Osteoblast (primary cell): ENCODE measurements at regions not wholly inside any gene's neighbourhood (a gene's known extent, or its start where the extent isn't known, plus 50 kb on each side); places are given as distances from the start of the nearest gene placed in this dataset.

Experiments used
- DNase-seq: peaks from one replicate; pipeline ENCODE4 v3.0.0; 2011; ENCODE audit warnings: low spot score, mixed read lengths; ENCODE audit not compliant: insufficient read length; ENCODE audit errors: missing footprints
- H2AFZ ChIP-seq: 2 replicates; pipeline ENCODE4 v1.6.0; 2011; ENCODE audit warnings: mild to moderate bottlenecking, low read length
- H3K27ac ChIP-seq: 2 replicates; pipeline ENCODE4 v1.5.1; 2011; ENCODE audit warnings: mild to moderate bottlenecking, low read depth, low read length, moderate library complexity
- H3K27me3 ChIP-seq: 2 replicates; pipeline ENCODE4 v1.6.0; 2012; ENCODE audit warnings: mild to moderate bottlenecking, control low read depth, inconsistent platforms, low read length, moderate library complexity; ENCODE audit not compliant: insufficient read depth
- H3K36me3 ChIP-seq: 2 replicates; pipeline ENCODE4 v1.5.1; 2011; ENCODE audit warnings: mild to moderate bottlenecking, low read length, control low read depth, moderate library complexity; ENCODE audit not compliant: insufficient read depth
- H3K4me1 ChIP-seq: 2 replicates; pipeline ENCODE4 v1.5.1; 2011; ENCODE audit warnings: mild to moderate bottlenecking, low read length, control low read depth, moderate library complexity; ENCODE audit not compliant: insufficient read depth
- H3K4me2 ChIP-seq: 2 replicates; pipeline ENCODE4 v1.6.0; 2011; ENCODE audit warnings: mild to moderate bottlenecking, low read length; ENCODE audit not compliant: insufficient read depth
- H3K4me3 ChIP-seq: fragments of 200-600 bp; sonication (generic); 3 replicates; pipeline ENCODE4 v1.5.1; 2012; ENCODE audit warnings: mild to moderate bottlenecking, low read length, inconsistent platforms; ENCODE audit not compliant: insufficient read depth
- H3K79me2 ChIP-seq: 2 replicates; pipeline ENCODE4 v1.6.0; 2012; ENCODE audit warnings: mild to moderate bottlenecking, low read length, control low read depth, inconsistent platforms; ENCODE audit not compliant: insufficient read depth
- H3K9me3 ChIP-seq: 2 replicates; pipeline ENCODE4 v1.5.1; 2011; ENCODE audit warnings: low read depth, low read length, control low read depth
- H4K20me1 ChIP-seq: 2 replicates; pipeline ENCODE4 v1.6.0; 2012; ENCODE audit warnings: mild to moderate bottlenecking, low read length, control low read depth; ENCODE audit not compliant: insufficient read depth
- TF ChIP-seq, protein P1 (sequence below): IDR thresholded peaks from 2 replicates; pipeline ENCODE4 v1.5.1; 2011; ENCODE audit warnings: mild to moderate bottlenecking, low read depth, low read length, moderate library complexity; ENCODE audit errors: extremely low read depth

GRCh38 chr17:70581459-70581858 is 412.1 kb downstream of the KCNJ2 start:
- TF ChIP-seq, protein P1, sequence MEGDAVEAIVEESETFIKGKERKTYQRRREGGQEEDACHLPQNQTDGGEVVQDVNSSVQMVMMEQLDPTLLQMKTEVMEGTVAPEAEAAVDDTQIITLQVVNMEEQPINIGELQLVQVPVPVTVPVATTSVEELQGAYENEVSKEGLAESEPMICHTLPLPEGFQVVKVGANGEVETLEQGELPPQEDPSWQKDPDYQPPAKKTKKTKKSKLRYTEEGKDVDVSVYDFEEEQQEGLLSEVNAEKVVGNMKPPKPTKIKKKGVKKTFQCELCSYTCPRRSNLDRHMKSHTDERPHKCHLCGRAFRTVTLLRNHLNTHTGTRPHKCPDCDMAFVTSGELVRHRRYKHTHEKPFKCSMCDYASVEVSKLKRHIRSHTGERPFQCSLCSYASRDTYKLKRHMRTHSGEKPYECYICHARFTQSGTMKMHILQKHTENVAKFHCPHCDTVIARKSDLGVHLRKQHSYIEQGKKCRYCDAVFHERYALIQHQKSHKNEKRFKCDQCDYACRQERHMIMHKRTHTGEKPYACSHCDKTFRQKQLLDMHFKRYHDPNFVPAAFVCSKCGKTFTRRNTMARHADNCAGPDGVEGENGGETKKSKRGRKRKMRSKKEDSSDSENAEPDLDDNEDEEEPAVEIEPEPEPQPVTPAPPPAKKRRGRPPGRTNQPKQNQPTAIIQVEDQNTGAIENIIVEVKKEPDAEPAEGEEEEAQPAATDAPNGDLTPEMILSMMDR: no peak
- Histone ChIP-seq H3K79me2 (no peaks in the 10 kb centered on the region), H4K20me1 (no peaks in the 10 kb centered on the region), H3K4me1 (no peaks in the 10 kb centered on the region), H3K4me2 (no peak overlapping the region), H3K36me3 (no peaks in the 10 kb centered on the region), H3K4me3 (no peak overlapping the region), H3K27me3 (no peaks in the 10 kb centered on the region), H2AFZ (no peak overlapping the region), H3K9me3 (no peaks in the 10 kb centered on the region), H3K27ac (no peak overlapping the region)
- no peak for DNase-seq

- Histone ChIP-seq H2AFZ (no peak overlapping the region), H4K20me1 (no peaks in the 10 kb centered on the region), H3K4me2 (no peak overlapping the region), H3K4me1 (no peaks in the 10 kb centered on the region), H3K36me3 (no peaks in the 10 kb centered on the region), H3K27ac (no peak overlapping the region), H3K27me3 (no peaks in the 10 kb centered on the region), H3K9me3 (no peaks in the 10 kb centered on the region), H3K79me2 (no peaks in the 10 kb centered on the region), H3K4me3 (no peak overlapping the region)
- TF ChIP-seq, protein P1: no peak
- no peak for DNase-seq
These were observed 413.4 kb downstream of the KCNJ2 start for GRCh38 chr17:70582777-70583176.

DNA sequence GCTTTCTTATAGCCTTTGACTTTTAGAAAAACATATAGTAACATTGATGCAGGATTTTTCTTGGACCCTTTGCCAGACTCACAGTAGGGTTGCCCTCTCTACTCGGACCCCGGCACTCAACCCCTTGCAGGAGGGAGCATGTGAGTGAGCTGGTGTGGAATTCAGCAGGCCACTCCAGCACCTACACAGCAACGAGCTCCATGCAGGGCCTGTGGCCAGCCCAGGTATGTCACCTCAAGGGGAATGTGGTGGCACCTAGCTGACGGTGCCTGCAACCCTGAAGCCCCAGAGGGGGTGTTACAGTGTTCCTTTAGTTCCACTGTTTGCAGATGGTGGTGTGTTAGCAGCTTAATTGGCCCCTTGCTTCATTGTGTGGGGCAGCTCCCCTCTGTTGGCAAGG is 414.9 kb downstream of the KCNJ2 start:
- no peaks in the 10 kb centered on the region for H3K79me2 ChIP-seq
- H2AFZ ChIP-seq: no peak overlapping the region
- no peak overlapping the region for H3K27ac ChIP-seq
- no peaks in the 10 kb centered on the region for H3K4me1 ChIP-seq
- H4K20me1 ChIP-seq: no peaks in the 10 kb centered on the region
- H3K9me3 ChIP-seq: no peaks in the 10 kb centered on the region
- DNase-seq: peak; percentile 2
- TF ChIP-seq, protein P1: no peak
- H3K27me3 ChIP-seq: no peaks in the 10 kb centered on the region
- no peaks in the 10 kb centered on the region for H3K36me3 ChIP-seq
- no peak overlapping the region for H3K4me2 ChIP-seq
- H3K4me3 ChIP-seq: no peak overlapping the region

DNA sequence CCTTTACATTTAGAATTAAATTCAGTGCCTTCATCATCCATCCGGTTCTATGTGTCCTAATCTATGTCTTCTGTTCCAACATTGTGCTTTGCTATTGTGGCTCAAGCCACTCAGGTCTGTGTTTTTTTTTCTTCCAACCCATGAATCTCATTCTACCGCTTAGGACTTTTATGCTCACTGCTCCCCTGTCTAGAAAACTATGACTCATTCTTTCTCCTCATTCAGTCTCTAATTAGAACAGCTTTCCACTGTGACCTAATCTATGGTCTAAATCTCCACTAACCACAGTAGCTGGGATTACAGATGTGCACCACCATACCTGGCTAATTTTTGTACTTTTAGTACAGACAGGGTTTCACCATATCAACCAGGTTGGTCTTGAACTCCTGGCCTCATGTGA is 418.7 kb downstream of the KCNJ2 start:
- no peak overlapping the region for H2AFZ ChIP-seq

More for the DNA sequence above, 418.7 kb downstream of the KCNJ2 start:
- TF ChIP-seq, protein P1: no peak
- Histone ChIP-seq H3K27me3 (no peaks in the 10 kb centered on the region), H3K4me1 (no peaks in the 10 kb centered on the region), H3K4me2 (no peak overlapping the region), H3K27ac (no peak overlapping the region), H4K20me1 (no peaks in the 10 kb centered on the region), H3K4me3 (no peak overlapping the region), H3K36me3 (no peaks in the 10 kb centered on the region), H3K79me2 (no peaks in the 10 kb centered on the region), H3K9me3 (no peaks in the 10 kb centered on the region)
- DNase-seq: no peak
